PFSK-1 (cell line): ENCODE measurements at regions not wholly inside any gene's neighbourhood (a gene's known extent, or its start where the extent isn't known, plus 50 kb on each side); places are given as distances from the start of the nearest gene placed in this dataset.

Experiments used
- FOXP2 ChIP-seq: optimal IDR thresholded peaks from 2 replicates; pipeline ENCODE3; 2011; ENCODE audit warnings: borderline replicate concordance, control low read depth, inconsistent platforms; ENCODE audit not compliant: insufficient read depth; ENCODE audit errors: extremely low read length, extremely low read depth
- POLR2AphosphoS5 ChIP-seq: IDR thresholded peaks from 2 replicates; pipeline ENCODE4 v1.6.1; 2012; ENCODE audit warnings: low read depth, mild to moderate bottlenecking, control low read depth, low read length, moderate library complexity
- REST ChIP-seq, 2 experiments: IDR thresholded peaks; 2 replicates each; pipeline versions ENCODE4 v1.6.1 to v1.8.0; 2011 to 2012; ENCODE audit warnings: low read depth in 2 of 2, low read length in 2 of 2, control low read depth in 1 of 2, inconsistent platforms in 1 of 2, mild to moderate bottlenecking in 1 of 2, moderate library complexity in 1 of 2; ENCODE audit not compliant: insufficient read depth in 1 of 2
- TAF1 ChIP-seq: IDR thresholded peaks from 2 replicates; pipeline ENCODE4 v1.6.1; 2012; ENCODE audit warnings: low read length, control low read depth, borderline replicate concordance; ENCODE audit not compliant: insufficient read depth

GRCh38 chr11:24086921-24087320 lies 409.9 kb upstream of the LUZP2 start:
- TF ChIP-seq POLR2AphosphoS5 (no peak), TAF1 (no peak), REST (IDR thresholded peaks at IDR 0.05; ENCODE audit: insufficient read depth in 1 of 2, low read depth in 2 of 2, low read length in 2 of 2) (no peak), FOXP2 (no peak)
